Peyer's patch (tissue), 4 donors: ENCODE measurements at regions not wholly inside any gene's neighbourhood (a gene's known extent, or its start where the extent isn't known, plus 50 kb on each side); places are given as distances from the start of the nearest gene placed in this dataset.

ENCODE experiments used
- POLR2A ChIP-seq, 2 donors: fragments of 450-650 bp; IDR thresholded peaks; one replicate each; pipeline ENCODE4 v1.5.1; 2017; ENCODE audit warnings: antibody characterized with exemption in 2 of 2, mild to moderate bottlenecking in 2 of 2, moderate library complexity in 2 of 2
- TF ChIP-seq, protein P1 (sequence below), 6 experiments: fragments of 450-650 bp in 4 of 6; fragments of 200-600 bp in 2 of 6; sonication (generic) in 1 of 6; IDR thresholded peaks; one replicate each; pipeline ENCODE4 v1.5.1; 2017 to 2019; ENCODE audit warnings: antibody characterized with exemption in 6 of 6, mild to moderate bottlenecking in 3 of 6, moderate library complexity in 1 of 6

DNA sequence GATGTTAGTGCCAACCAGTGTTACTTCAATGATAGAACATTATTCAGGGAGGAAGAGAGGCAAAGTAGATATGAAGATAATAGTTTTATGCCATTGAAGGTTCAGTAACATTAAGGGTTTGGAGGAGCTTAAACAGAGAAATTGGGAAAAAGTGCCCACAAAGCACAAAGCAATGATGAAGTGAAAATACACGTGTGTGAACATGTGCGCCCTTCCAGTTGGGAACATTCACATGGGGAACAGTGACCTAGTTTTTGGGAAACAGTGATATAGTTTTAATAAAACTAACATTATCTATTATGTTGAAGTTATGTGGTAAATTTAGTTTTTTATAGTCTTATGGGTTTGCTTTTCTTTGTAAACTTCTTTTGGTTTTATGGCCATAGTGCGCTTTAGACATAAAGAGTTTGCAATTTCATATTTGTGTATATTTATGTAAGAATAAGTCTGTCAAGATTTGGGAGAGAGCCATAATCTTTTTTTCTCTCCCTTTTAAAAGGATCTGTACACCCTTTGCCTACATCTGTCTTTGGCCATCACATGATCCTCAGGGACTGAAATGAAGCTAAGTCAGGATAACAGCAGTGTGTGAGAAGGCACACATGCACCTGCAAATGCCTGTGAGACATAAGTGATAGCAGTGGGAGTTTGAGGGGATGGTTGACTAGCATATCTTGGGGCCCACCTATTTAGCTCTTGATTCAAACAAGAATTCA lies 450.3 kb upstream of the THRB start:
- TF ChIP-seq, protein P1, sequence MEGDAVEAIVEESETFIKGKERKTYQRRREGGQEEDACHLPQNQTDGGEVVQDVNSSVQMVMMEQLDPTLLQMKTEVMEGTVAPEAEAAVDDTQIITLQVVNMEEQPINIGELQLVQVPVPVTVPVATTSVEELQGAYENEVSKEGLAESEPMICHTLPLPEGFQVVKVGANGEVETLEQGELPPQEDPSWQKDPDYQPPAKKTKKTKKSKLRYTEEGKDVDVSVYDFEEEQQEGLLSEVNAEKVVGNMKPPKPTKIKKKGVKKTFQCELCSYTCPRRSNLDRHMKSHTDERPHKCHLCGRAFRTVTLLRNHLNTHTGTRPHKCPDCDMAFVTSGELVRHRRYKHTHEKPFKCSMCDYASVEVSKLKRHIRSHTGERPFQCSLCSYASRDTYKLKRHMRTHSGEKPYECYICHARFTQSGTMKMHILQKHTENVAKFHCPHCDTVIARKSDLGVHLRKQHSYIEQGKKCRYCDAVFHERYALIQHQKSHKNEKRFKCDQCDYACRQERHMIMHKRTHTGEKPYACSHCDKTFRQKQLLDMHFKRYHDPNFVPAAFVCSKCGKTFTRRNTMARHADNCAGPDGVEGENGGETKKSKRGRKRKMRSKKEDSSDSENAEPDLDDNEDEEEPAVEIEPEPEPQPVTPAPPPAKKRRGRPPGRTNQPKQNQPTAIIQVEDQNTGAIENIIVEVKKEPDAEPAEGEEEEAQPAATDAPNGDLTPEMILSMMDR (IDR thresholded peaks at IDR 0.05), result no peak
- TF ChIP-seq POLR2A (IDR thresholded peaks at IDR 0.05), result no peak
